HFFc6 (cell line): ENCODE measurements at regions not wholly inside any gene's neighbourhood (a gene's known extent, or its start where the extent isn't known, plus 50 kb on each side); places are given as distances from the start of the nearest gene placed in this dataset.

Experiments
- DNase-seq: peaks from one replicate; pipeline ENCODE4 v3.0.0-alpha.2; 2018
- H3K27ac Mint-ChIP-seq: 2 replicates; pipeline ENCODE4 v1.8.0; 2020; ENCODE audit warnings: mild to moderate bottlenecking, mixed read lengths
- H3K27me3 Mint-ChIP-seq: 2 replicates; pipeline ENCODE4 v1.8.0; 2021; ENCODE audit warnings: mild to moderate bottlenecking, moderate library complexity, mixed read lengths; ENCODE audit not compliant: insufficient read depth
- H3K36me3 Mint-ChIP-seq: 2 replicates; pipeline ENCODE4 v1.8.0; 2021; ENCODE audit warnings: low read depth, mixed read lengths
- H3K4me1 Mint-ChIP-seq: 2 replicates; pipeline ENCODE4 v1.8.0; 2020; ENCODE audit warnings: low read depth, mixed read lengths
- H3K4me3 Mint-ChIP-seq: 2 replicates; pipeline ENCODE4 v1.8.0; 2020; ENCODE audit warnings: mild to moderate bottlenecking, moderate library complexity, mixed read lengths
- H3K9me3 Mint-ChIP-seq: 2 replicates; pipeline ENCODE4 v1.8.0; 2020; ENCODE audit warnings: mild to moderate bottlenecking, mixed read lengths
- CTCF ChIP-seq: fragments of 200-600 bp; sonication (generic); IDR thresholded peaks from 2 replicates; pipeline ENCODE4 v1.5.0; 2021; ENCODE audit warnings: antibody characterized with exemption, mild to moderate bottlenecking

- H3K27ac Mint-ChIP-seq = no peak overlapping the region
- H3K27me3 Mint-ChIP-seq = peaks cover 47% of the 10 kb centered on the region
- TF ChIP-seq CTCF = no peak
- no peaks in the 10 kb centered on the region for H3K4me1 Mint-ChIP-seq
- no peak overlapping the region for H3K4me3 Mint-ChIP-seq
- no peak for DNase-seq
- no peaks in the 10 kb centered on the region for H3K9me3 Mint-ChIP-seq
- H3K36me3 Mint-ChIP-seq = no peaks in the 10 kb centered on the region
These were observed 350.7 kb upstream of the PROK2 start for GRCh38 chr3:72135636-72136035.

GRCh38 chr3:72134989-72135451 lies 350.1 kb upstream of the PROK2 start:
- no peak for DNase-seq
- Mint-ChIP-seq H3K36me3 (no peaks in the 10 kb centered on the region), H3K4me3 (no peak overlapping the region), H3K9me3 (no peaks in the 10 kb centered on the region), H3K27me3 (peaks cover 47% of the 10 kb centered on the region), H3K4me1 (no peaks in the 10 kb centered on the region), H3K27ac (no peak overlapping the region)
- no peak for TF ChIP-seq CTCF

GRCh38 chr3:72133329-72134011 lies 348.5 kb upstream of the PROK2 start:
- DNase-seq = no peak
- peaks cover 44% of the 10 kb centered on the region for H3K27me3 Mint-ChIP-seq
- no peak for TF ChIP-seq CTCF
- H3K27ac Mint-ChIP-seq = no peak overlapping the region
- no peaks in the 10 kb centered on the region; the same call in 1 of the 2 replicates for H3K4me1 Mint-ChIP-seq
- H3K9me3 Mint-ChIP-seq = no peaks in the 10 kb centered on the region
- no peaks in the 10 kb centered on the region for H3K36me3 Mint-ChIP-seq
- H3K4me3 Mint-ChIP-seq = no peak overlapping the region

GRCh38 chr3:72131899-72132298 lies 347.0 kb upstream of the PROK2 start:
- H3K27ac Mint-ChIP-seq = no peak overlapping the region
- peaks cover 3% of the 10 kb centered on the region for H3K4me1 Mint-ChIP-seq
- DNase-seq = no peak
- no peaks in the 10 kb centered on the region for H3K36me3 Mint-ChIP-seq
- peaks cover 36% of the 10 kb centered on the region for H3K27me3 Mint-ChIP-seq
- no peak overlapping the region for H3K4me3 Mint-ChIP-seq
- H3K9me3 Mint-ChIP-seq = no peaks in the 10 kb centered on the region
- TF ChIP-seq CTCF = no peak

GRCh38 chr3:72130565-72130964 lies 345.6 kb upstream of the PROK2 start:
- no peak for TF ChIP-seq CTCF
- Mint-ChIP-seq H3K4me3 (no peak overlapping the region), H3K36me3 (no peaks in the 10 kb centered on the region), H3K27ac (no peak overlapping the region), H3K4me1 (peaks cover 5% of the 10 kb centered on the region), H3K27me3 (peaks cover 30% of the 10 kb centered on the region), H3K9me3 (no peaks in the 10 kb centered on the region)
- no peak for DNase-seq
